ENCODE measurements at regions not wholly inside any gene's neighbourhood (a gene's known extent, or its start where the extent isn't known, plus 50 kb on each side); places are given as distances from the start of the nearest gene placed in this dataset.

- TF ChIP-seq POLR2AphosphoS5 (IDR thresholded peaks at IDR 0.05) (no peak), POLR2A (IDR thresholded peaks at IDR 0.05) (no peak), EP300 (IDR thresholded peaks at IDR 0.05) (no peak), CTCF (IDR thresholded peaks at IDR 0.05) (no peak)
- Histone ChIP-seq H3K9me3 (no peaks in the 10 kb centered on the region), H3K36me3 (no peaks in the 10 kb centered on the region), H3K27ac (no peak overlapping the region), H3K4me1 (no peaks in the 10 kb centered on the region), H3K4me3 (no peak overlapping the region), H3K27me3 (no peaks in the 10 kb centered on the region)
- 48% methylated on average over 2 of the region's 2 CpGs for WGBS
- no peak for DNase-seq (ENCODE audit: low spot score in 2 of 2)
Observed at GRCh38 chr5:30686530-30686929, 507.0 kb upstream of the CDH6 start.

GRCh38 chr5:30676223-30676840, 517.2 kb upstream of the CDH6 start:
- no peak overlapping the region for H3K27ac ChIP-seq
- H3K36me3 ChIP-seq, result no peaks in the 10 kb centered on the region
- H3K4me1 ChIP-seq, result no peaks in the 10 kb centered on the region
- no peaks in the 10 kb centered on the region for H3K27me3 ChIP-seq
- DNase-seq (ENCODE audit: low spot score in 2 of 2), result no peak
- WGBS, result 60% methylated on average over 1 of the region's 1 CpG
- peaks cover 8% of the 10 kb centered on the region for H3K9me3 ChIP-seq
- TF ChIP-seq CTCF (IDR thresholded peaks at IDR 0.05), result no peak
- no peak for TF ChIP-seq POLR2A (IDR thresholded peaks at IDR 0.05)
- TF ChIP-seq POLR2AphosphoS5 (IDR thresholded peaks at IDR 0.05), result no peak
- H3K4me3 ChIP-seq, result no peak overlapping the region

GRCh38 chr5:30667293-30667692, 526.2 kb upstream of the CDH6 start:
- Histone ChIP-seq H3K27me3 (no peaks in the 10 kb centered on the region), H3K36me3 (no peaks in the 10 kb centered on the region), H3K9me3 (no peaks in the 10 kb centered on the region), H3K4me1 (no peaks in the 10 kb centered on the region), H3K27ac (no peak overlapping the region), H3K4me3 (no peak overlapping the region)
- WGBS, result 71% methylated on average over 1 of the region's 1 CpG
- no peak for DNase-seq (ENCODE audit: low spot score in 2 of 2)
- no peak for TF ChIP-seq POLR2AphosphoS5 (IDR thresholded peaks at IDR 0.05)
- no peak for TF ChIP-seq EP300 (IDR thresholded peaks at IDR 0.05)
- TF ChIP-seq CTCF (IDR thresholded peaks at IDR 0.05), result no peak
- TF ChIP-seq POLR2A (IDR thresholded peaks at IDR 0.05), result no peak

GRCh38 chr5:30663536-30663935, 530.0 kb upstream of the CDH6 start:
- Histone ChIP-seq H3K4me1 (no peaks in the 10 kb centered on the region), H3K27me3 (no peaks in the 10 kb centered on the region), H3K36me3 (no peaks in the 10 kb centered on the region), H3K9me3 (no peaks in the 10 kb centered on the region), H3K4me3 (no peak overlapping the region), H3K27ac (no peak overlapping the region)
- TF ChIP-seq POLR2AphosphoS5 (IDR thresholded peaks at IDR 0.05) (no peak), CTCF (IDR thresholded peaks at IDR 0.05) (no peak), POLR2A (IDR thresholded peaks at IDR 0.05) (no peak), EP300 (IDR thresholded peaks at IDR 0.05) (no peak)
- WGBS, result 66% methylated on average over 2 of the region's 2 CpGs
- DNase-seq (ENCODE audit: low spot score in 2 of 2), result no peak

- Histone ChIP-seq H3K27ac (no peak overlapping the region), H3K27me3 (no peaks in the 10 kb centered on the region), H3K4me1 (no peaks in the 10 kb centered on the region), H3K36me3 (no peaks in the 10 kb centered on the region), H3K9me3 (no peaks in the 10 kb centered on the region), H3K4me3 (no peak overlapping the region)
- no peak for DNase-seq (ENCODE audit: low spot score in 2 of 2)
- TF ChIP-seq EP300 (IDR thresholded peaks at IDR 0.05) (no peak), POLR2AphosphoS5 (IDR thresholded peaks at IDR 0.05) (no peak), CTCF (IDR thresholded peaks at IDR 0.05) (no peak), POLR2A (IDR thresholded peaks at IDR 0.05) (no peak)
Observed at GRCh38 chr5:30662373-30662772, 531.1 kb upstream of the CDH6 start.
